GM23338 (cell line): ENCODE measurements at regions not wholly inside any gene's neighbourhood (a gene's known extent, or its start where the extent isn't known, plus 50 kb on each side); places are given as distances from the start of the nearest gene placed in this dataset.
A peak's percentile ranks its signal among the peaks of the same experiment; 100 is the strongest.
"Not testable (repeated sequence)": the region's sequence is repeated elsewhere in the genome, so short reads cannot be mapped to it uniquely, and the experiment has no call there.

Experiments used
- ATAC-seq: fragments of 200-7000 bp; cut with Tn5 transposase; 3 replicates; pipeline ENCODE4 v1.9.1; 2020
- DNase-seq: peaks from one replicate; pipeline ENCODE4 v3.0.0-alpha.2; 2015; ENCODE audit warnings: low spot score
- H2AFZ ChIP-seq: fragments of 200-600 bp; sonication (generic); 2 replicates; pipeline ENCODE4 v1.8.0; 2016; ENCODE audit warnings: antibody characterized with exemption, mild to moderate bottlenecking, moderate library complexity
- H3F3A ChIP-seq: fragments of 200-600 bp; sonication (generic); replicated peaks from 2 replicates; pipeline ENCODE4 v1.8.0; 2017; ENCODE audit warnings: antibody characterized with exemption, mixed run types, low read depth
- H3K27ac ChIP-seq: fragments of 200-600 bp; sonication (generic); 2 replicates; pipeline ENCODE4 v1.6.1; 2016; ENCODE audit warnings: low read depth
- H3K27me3 ChIP-seq: fragments of 200-600 bp; sonication (generic); 2 replicates; pipeline ENCODE4 v1.8.0; 2016; ENCODE audit warnings: mild to moderate bottlenecking, mixed run types, moderate library complexity; ENCODE audit not compliant: insufficient read depth
- H3K36me3 ChIP-seq: fragments of 200-600 bp; sonication (generic); 2 replicates; pipeline ENCODE4 v1.8.0; 2016; ENCODE audit warnings: mild to moderate bottlenecking; ENCODE audit not compliant: insufficient read depth
- H3K4me1 ChIP-seq: fragments of 200-600 bp; sonication (generic); 2 replicates; pipeline ENCODE4 v1.8.0; 2016; ENCODE audit warnings: mild to moderate bottlenecking, moderate library complexity; ENCODE audit not compliant: insufficient read depth
- H3K4me2 ChIP-seq: fragments of 200-600 bp; sonication (generic); 2 replicates; pipeline ENCODE4 v1.7.1; 2017; ENCODE audit warnings: mixed run types
- H3K4me3 ChIP-seq: fragments of 200-600 bp; sonication (generic); 2 replicates; pipeline ENCODE4 v1.6.1; 2016; ENCODE audit warnings: mixed run types
- H3K79me2 ChIP-seq: fragments of 200-600 bp; sonication (generic); replicated peaks from 2 replicates; pipeline ENCODE4 v1.8.0; 2017; ENCODE audit warnings: mild to moderate bottlenecking; ENCODE audit not compliant: insufficient read depth
- H3K9me2 ChIP-seq: fragments of 200-600 bp; sonication (generic); 2 replicates; pipeline ENCODE4 v1.8.0; 2017; ENCODE audit not compliant: insufficient read depth
- H4K20me1 ChIP-seq: fragments of 200-600 bp; sonication (generic); replicated peaks from 2 replicates; pipeline ENCODE4 v1.8.0; 2017; ENCODE audit warnings: mild to moderate bottlenecking; ENCODE audit not compliant: insufficient read depth
- H3K27ac Mint-ChIP-seq: 2 replicates; pipeline ENCODE4 v1.8.0; 2020; ENCODE audit warnings: inconsistent platforms, mild to moderate bottlenecking, moderate library complexity, mixed read lengths
- H3K27me3 Mint-ChIP-seq: 3 replicates; pipeline ENCODE4 v1.8.0; 2022; ENCODE audit warnings: low read depth, mild to moderate bottlenecking, moderate library complexity, mixed read lengths, inconsistent platforms; ENCODE audit not compliant: insufficient read depth, poor library complexity
- H3K36me3 Mint-ChIP-seq: 3 replicates; pipeline ENCODE4 v1.8.0; 2021; ENCODE audit warnings: low read depth, mild to moderate bottlenecking, inconsistent platforms, moderate library complexity, mixed read lengths
- H3K4me1 Mint-ChIP-seq: 3 replicates; pipeline ENCODE4 v1.8.0; 2020; ENCODE audit warnings: mild to moderate bottlenecking, inconsistent platforms, mixed read lengths
- H3K4me3 Mint-ChIP-seq: 3 replicates; pipeline ENCODE4 v1.8.0; 2021; ENCODE audit warnings: moderate library complexity, mild to moderate bottlenecking, inconsistent platforms, mixed read lengths
- H3K9me3 Mint-ChIP-seq: 3 replicates; pipeline ENCODE4 v1.8.0; 2020; ENCODE audit warnings: moderate library complexity, mild to moderate bottlenecking, inconsistent platforms, mixed read lengths
- CREB1 ChIP-seq: fragments of 250-450 bp; sonication (Bioruptor Pico); IDR thresholded peaks from 2 replicates; pipeline ENCODE4 v1.5.0; 2020; ENCODE audit warnings: low read depth, mild to moderate bottlenecking, moderate library complexity
- CTCF ChIP-seq, 2 experiments: fragments of 200-600 bp in 1 of 2; sonication (generic) in 1 of 2; conservative IDR thresholded peaks; 2 replicates each; pipeline versions ENCODE4 v1.5.1 to v1.6.1; 2016 to 2017; ENCODE audit warnings: antibody characterized with exemption in 2 of 2, low read depth in 2 of 2, mild to moderate bottlenecking in 2 of 2, moderate library complexity in 1 of 2
- ETS1 ChIP-seq: IDR thresholded peaks from 2 replicates; pipeline ENCODE4 v1.6.1; 2016; ENCODE audit warnings: antibody characterized with exemption
- EZH2phosphoT487 ChIP-seq: fragments of 200-600 bp; sonication (generic); IDR thresholded peaks from one replicate; pipeline ENCODE4 v1.8.1; 2018; ENCODE audit warnings: antibody characterized with exemption; ENCODE audit not compliant: unreplicated experiment
- JUNB ChIP-seq: IDR thresholded peaks from one replicate; pipeline ENCODE4 v1.6.1; 2016; ENCODE audit warnings: antibody characterized with exemption; ENCODE audit not compliant: unreplicated experiment
- NANOG ChIP-seq: IDR thresholded peaks from 2 replicates; pipeline ENCODE4 v1.6.1; 2016; ENCODE audit warnings: antibody characterized with exemption, borderline replicate concordance
- POLR2AphosphoS5 ChIP-seq: IDR thresholded peaks from 2 replicates; pipeline ENCODE4 v1.6.1; 2016; ENCODE audit warnings: antibody characterized with exemption, low read depth
- STAT1 ChIP-seq: IDR thresholded peaks from one replicate; pipeline ENCODE4 v1.6.1; 2016; ENCODE audit warnings: antibody characterized with exemption; ENCODE audit not compliant: unreplicated experiment

- H3K4me3 Mint-ChIP-seq, H3K4me1 Mint-ChIP-seq, H3K36me3 Mint-ChIP-seq, H3K79me2 ChIP-seq, H3K9me3 Mint-ChIP-seq, H3F3A ChIP-seq, H3K4me2 ChIP-seq, H3K4me1 ChIP-seq, ATAC-seq, H3K9me2 ChIP-seq, H3K27ac ChIP-seq, H3K27me3 Mint-ChIP-seq, H3K4me3 ChIP-seq, H4K20me1 ChIP-seq, H3K27me3 ChIP-seq, H3K27ac Mint-ChIP-seq, H3K36me3 ChIP-seq, DNase-seq: not testable (repeated sequence)
- H2AFZ ChIP-seq: 0 out of 2 replicates have a peak overlapping the region, but pooled peaks have one; percentile 7
Measured at GRCh38 chr2:59226362-59226761, 985.2 kb upstream of the FANCL start.

- Mint-ChIP-seq H3K4me1 (no peaks in the 10 kb centered on the region; the same call in 2 of the 3 replicates), H3K36me3 (no peaks in the 10 kb centered on the region), H3K4me3 (no peak overlapping the region), H3K27me3 (no peaks in the 10 kb centered on the region), H3K9me3 (no peaks in the 10 kb centered on the region), H3K27ac (no peak overlapping the region)
- H3K4me2 ChIP-seq: no peak overlapping the region
- H3K27me3 ChIP-seq: no peaks in the 10 kb centered on the region
- no peaks in the 10 kb centered on the region for H3K79me2 ChIP-seq
- TF ChIP-seq JUNB: no peak
- no peak for TF ChIP-seq CREB1 (CRISPR knock-in tag)
- no peak for DNase-seq
- H3K4me1 ChIP-seq: no peaks in the 10 kb centered on the region
- no peaks in the 10 kb centered on the region for H3K36me3 ChIP-seq
- H3K4me3 ChIP-seq: no peak overlapping the region
- no peak for ATAC-seq
- H3K27ac ChIP-seq: no peak overlapping the region
- peaks cover 5% of the 10 kb centered on the region; the same call in 1 of the 2 replicates for H3K9me2 ChIP-seq
- H2AFZ ChIP-seq: no peak overlapping the region
- no peaks in the 10 kb centered on the region for H4K20me1 ChIP-seq
- H3F3A ChIP-seq: no peaks in the 10 kb centered on the region
Measured at GRCh38 chr2:59223742-59224141, 982.6 kb upstream of the FANCL start.

GRCh38 chr2:59217360-59217759 lies 976.2 kb upstream of the FANCL start:
- H3K9me2 ChIP-seq: peaks cover 5% of the 10 kb centered on the region; the same call in 1 of the 2 replicates
- DNase-seq: no peak
- H2AFZ ChIP-seq: no peak overlapping the region
- no peaks in the 10 kb centered on the region for H3F3A ChIP-seq
- Mint-ChIP-seq H3K27me3 (no peaks in the 10 kb centered on the region), H3K36me3 (no peaks in the 10 kb centered on the region), H3K27ac (no peak overlapping the region), H3K4me3 (no peak overlapping the region), H3K4me1 (no peaks in the 10 kb centered on the region; the same call in 2 of the 3 replicates), H3K9me3 (no peaks in the 10 kb centered on the region)
- H4K20me1 ChIP-seq: no peaks in the 10 kb centered on the region
- H3K4me1 ChIP-seq: no peaks in the 10 kb centered on the region
- ATAC-seq: no peak
- H3K4me3 ChIP-seq: no peak overlapping the region
- H3K79me2 ChIP-seq: no peaks in the 10 kb centered on the region
- H3K27me3 ChIP-seq: no peaks in the 10 kb centered on the region
- H3K27ac ChIP-seq: no peak overlapping the region
- no peaks in the 10 kb centered on the region for H3K36me3 ChIP-seq
- H3K4me2 ChIP-seq: no peak overlapping the region
- TF ChIP-seq JUNB (no peak), ETS1 (no peak), EZH2phosphoT487 (no peak), NANOG (no peak), CTCF (conservative IDR thresholded peaks at IDR 0.05; ENCODE audit: low read depth in 2 of 2) (no peak), STAT1 (no peak), CREB1 (CRISPR knock-in tag) (no peak), POLR2AphosphoS5 (no peak)
